BJ (cell line): ENCODE measurements at regions not wholly inside any gene's neighbourhood (a gene's known extent, or its start where the extent isn't known, plus 50 kb on each side); places are given as distances from the start of the nearest gene placed in this dataset.

Source experiments
- CTCF ChIA-PET: fragments of 350-600 bp; formaldehyde crosslinking; extraction: SDS; loops from one replicate; lab custom pipeline; 2021; ENCODE audit warnings: antibody characterized with exemption, inconsistent platforms; lab: Yijun Ruan, JAX
- POLR2A ChIA-PET: fragments of 300-600 bp; sonication (Branson Sonifier 250); formaldehyde crosslinking; extraction: SDS; loops from one replicate; lab custom pipeline; 2021; ENCODE audit warnings: antibody characterized with exemption; lab: Charles Lee
- DNase-seq: peaks from one replicate; pipeline ENCODE4 v3.0.0-alpha.2; 2011; ENCODE audit warnings: low read depth
- H3K27me3 ChIP-seq: 2 replicates; pipeline ENCODE4 v1.6.0; 2011; ENCODE audit warnings: low read length; ENCODE audit not compliant: control insufficient read depth, insufficient read depth
- H3K36me3 ChIP-seq: 2 replicates; pipeline ENCODE4 v1.5.1; 2011; ENCODE audit warnings: low read length; ENCODE audit not compliant: control insufficient read depth, insufficient read depth
- H3K4me3 ChIP-seq: 2 replicates; pipeline ENCODE4 v1.5.1; 2011; ENCODE audit warnings: low read depth, mild to moderate bottlenecking, control low read depth, low read length
- TF ChIP-seq, protein P1 (sequence below): IDR thresholded peaks from 2 replicates; pipeline ENCODE4 v1.5.1; 2011; ENCODE audit warnings: low read depth, mild to moderate bottlenecking, control low read depth, inconsistent platforms, low read length, moderate library complexity; ENCODE audit not compliant: insufficient read depth

DNA sequence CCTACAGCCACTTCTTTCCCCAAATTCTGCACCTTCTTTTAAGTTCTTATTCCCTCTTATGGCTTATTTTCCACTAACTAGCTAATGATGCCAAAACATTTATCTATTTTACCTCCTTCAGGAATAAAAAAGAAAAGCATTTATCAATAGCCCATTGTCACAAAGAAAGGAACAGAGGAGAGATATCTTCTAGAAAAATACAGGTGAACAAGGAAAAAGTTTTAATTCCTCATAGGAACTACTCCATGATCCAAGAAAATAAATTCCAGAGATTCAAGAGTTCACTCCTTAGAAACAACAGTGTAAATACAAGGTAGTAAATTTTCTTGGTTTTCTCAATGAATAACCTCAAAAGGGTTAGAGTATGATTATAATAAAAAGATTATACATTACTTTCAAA is 52.6 kb upstream of the TOP3B start:
- H3K36me3 ChIP-seq: no peaks in the 10 kb centered on the region
- ChIA-PET CTCF (no interaction called here), POLR2A (no interaction called here)
- TF ChIP-seq, protein P1, sequence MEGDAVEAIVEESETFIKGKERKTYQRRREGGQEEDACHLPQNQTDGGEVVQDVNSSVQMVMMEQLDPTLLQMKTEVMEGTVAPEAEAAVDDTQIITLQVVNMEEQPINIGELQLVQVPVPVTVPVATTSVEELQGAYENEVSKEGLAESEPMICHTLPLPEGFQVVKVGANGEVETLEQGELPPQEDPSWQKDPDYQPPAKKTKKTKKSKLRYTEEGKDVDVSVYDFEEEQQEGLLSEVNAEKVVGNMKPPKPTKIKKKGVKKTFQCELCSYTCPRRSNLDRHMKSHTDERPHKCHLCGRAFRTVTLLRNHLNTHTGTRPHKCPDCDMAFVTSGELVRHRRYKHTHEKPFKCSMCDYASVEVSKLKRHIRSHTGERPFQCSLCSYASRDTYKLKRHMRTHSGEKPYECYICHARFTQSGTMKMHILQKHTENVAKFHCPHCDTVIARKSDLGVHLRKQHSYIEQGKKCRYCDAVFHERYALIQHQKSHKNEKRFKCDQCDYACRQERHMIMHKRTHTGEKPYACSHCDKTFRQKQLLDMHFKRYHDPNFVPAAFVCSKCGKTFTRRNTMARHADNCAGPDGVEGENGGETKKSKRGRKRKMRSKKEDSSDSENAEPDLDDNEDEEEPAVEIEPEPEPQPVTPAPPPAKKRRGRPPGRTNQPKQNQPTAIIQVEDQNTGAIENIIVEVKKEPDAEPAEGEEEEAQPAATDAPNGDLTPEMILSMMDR: no peak
- no peak for DNase-seq
- H3K27me3 ChIP-seq: no peaks in the 10 kb centered on the region; the same call in 1 of the 2 replicates
- no peak overlapping the region for H3K4me3 ChIP-seq

DNA sequence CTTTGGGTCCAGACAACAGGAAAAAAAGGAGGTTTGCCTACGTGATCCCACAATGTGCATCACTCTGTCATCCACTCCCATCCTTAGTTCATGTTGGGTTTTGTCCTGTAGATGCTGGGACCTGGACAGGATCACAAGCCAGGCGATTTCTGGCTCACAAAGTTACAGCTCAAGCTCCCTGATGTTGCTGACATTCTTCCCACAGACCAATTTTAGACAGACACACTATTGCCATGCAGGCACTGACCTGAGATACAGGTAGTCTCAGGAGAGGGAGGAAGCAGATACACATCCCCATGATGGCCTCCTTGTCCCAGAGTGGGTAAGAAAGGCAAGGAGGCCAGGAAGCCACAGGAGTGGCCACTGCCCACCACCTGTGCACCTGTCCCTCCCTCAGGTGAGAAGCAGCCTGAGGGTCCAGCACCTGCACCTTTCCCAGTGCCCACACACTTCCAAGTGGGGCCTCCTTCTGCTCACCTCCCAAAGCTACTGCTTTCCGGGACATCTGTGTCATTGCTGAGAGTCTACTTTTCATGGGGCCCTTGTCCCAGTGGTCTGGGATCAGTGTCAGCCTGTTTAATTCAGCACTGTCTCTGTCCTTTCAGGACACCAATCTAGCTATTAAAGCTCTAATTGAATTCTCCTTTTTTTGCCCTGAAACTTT is 52.0 kb upstream of the TOP3B start:
- DNase-seq: no peak
- ChIA-PET CTCF (no interaction called here), POLR2A (no interaction called here)
- Histone ChIP-seq H3K27me3 (no peaks in the 10 kb centered on the region), H3K36me3 (no peaks in the 10 kb centered on the region), H3K4me3 (no peak overlapping the region)
- TF ChIP-seq, protein P1: no peak

DNA sequence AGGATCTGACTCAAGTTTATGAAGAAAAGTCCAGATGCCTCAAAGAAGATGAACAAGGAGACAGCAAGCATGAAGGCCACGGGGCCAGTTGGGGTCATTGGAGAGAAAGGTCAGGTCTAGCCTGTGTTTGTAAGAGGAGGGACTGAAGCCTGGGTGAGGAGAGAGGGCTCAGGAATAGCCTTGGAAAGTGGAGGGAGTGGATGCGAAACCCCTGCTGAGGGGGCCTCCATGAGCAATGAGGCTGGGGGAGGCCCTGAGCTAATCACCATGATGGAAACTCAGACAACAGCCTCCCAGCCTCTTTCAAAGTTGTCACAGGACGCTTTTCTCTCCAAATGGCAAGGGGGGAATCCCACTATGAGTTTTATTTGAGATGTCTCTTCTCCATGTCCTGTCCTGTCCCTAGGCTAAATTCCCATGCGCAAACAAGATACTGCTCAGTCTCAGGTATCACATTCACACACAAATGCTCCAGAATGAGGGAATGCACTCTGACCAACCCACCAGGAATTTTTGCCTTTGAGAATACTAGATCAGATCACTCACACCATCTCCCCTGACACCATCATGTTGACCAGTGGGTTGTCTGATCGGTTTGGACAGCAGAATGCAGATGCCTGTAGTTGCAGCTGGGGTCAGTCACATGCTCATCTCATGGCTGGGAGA is 51.3 kb upstream of the TOP3B start:
- no peak for DNase-seq
- TF ChIP-seq, protein P1: no peak
- ChIA-PET CTCF (no interaction called here), POLR2A (no interaction called here)
- Histone ChIP-seq H3K27me3 (no peaks in the 10 kb centered on the region), H3K36me3 (no peaks in the 10 kb centered on the region), H3K4me3 (no peak overlapping the region)

DNA sequence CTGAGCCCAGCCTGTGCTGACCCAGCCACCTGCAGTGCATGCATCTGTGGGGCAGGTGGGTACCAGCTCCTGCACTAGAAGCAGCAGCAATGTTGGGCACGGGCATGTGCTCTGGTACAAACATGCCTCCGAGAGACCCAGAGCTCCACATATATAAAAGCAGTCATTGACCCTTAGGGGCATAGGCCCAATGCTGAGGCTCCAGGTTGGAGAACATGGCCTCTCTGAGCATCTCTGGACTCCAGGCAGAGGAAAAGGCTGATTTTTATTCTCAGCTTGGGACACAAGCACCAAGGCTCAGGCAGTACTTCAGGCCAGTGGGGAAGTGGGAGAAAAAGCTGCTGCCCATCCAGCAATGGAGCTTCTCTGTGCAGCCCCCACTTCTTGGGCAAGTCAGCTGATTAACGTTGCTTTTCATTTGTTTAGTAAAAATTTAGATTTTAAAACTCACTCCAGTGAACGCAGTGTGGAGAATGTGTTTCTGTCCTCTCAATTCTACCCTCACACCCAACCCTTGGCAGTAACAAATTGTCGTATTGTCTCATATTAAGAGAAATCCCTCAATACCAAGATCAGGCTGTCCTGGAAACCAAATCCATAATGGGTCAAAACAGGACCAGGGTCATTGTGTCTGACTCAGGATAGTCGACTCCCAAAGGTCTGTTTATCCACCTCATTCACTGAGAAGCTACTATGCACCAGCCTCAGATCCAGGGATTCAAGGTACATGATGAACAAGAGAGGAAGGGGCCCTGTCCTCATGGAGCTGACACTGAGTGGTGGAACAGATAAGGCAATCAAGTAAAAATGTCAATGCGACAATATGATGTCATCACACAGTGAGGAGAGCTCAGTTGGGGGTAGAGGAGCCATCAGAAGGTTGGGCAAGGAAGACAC is 50.6 kb upstream of the TOP3B start:
- no peak for DNase-seq
- CTCF ChIA-PET: no interaction called here
- Histone ChIP-seq H3K27me3 (no peaks in the 10 kb centered on the region), H3K4me3 (no peak overlapping the region), H3K36me3 (no peaks in the 10 kb centered on the region)
- TF ChIP-seq, protein P1: no peak
- POLR2A ChIA-PET: no interaction called here

- H3K4me3 ChIP-seq: no peak overlapping the region
- TF ChIP-seq, protein P1: no peak
- no peak for DNase-seq
- no peaks in the 10 kb centered on the region for H3K27me3 ChIP-seq
- POLR2A ChIA-PET: no interaction called here
- no peaks in the 10 kb centered on the region for H3K36me3 ChIP-seq
- CTCF ChIA-PET: no interaction called here
These were observed 49.7 kb upstream of the TOP3B start for GRCh38 chr22:22032099-22032905.
